Stimulated activated CD8-positive, alpha-beta memory T cell treated with anti-CD3 and anti-CD28 coated beads, Interleukin-2, amount 100 ng/mL, for 48 hours (primary cell): ENCODE measurements at regions not wholly inside any gene's neighbourhood (a gene's known extent, or its start where the extent isn't known, plus 50 kb on each side); places are given as distances from the start of the nearest gene placed in this dataset.
"Not testable (repeated sequence)": the region's sequence is repeated elsewhere in the genome, so short reads cannot be mapped to it uniquely, and the experiment has no call there.

Experiments used
- DNase-seq, 2 donors: peaks; one replicate each; pipeline ENCODE4 v3.0.0-alpha.2; 2020; ENCODE audit warnings: low read depth in 2 of 2

DNA sequence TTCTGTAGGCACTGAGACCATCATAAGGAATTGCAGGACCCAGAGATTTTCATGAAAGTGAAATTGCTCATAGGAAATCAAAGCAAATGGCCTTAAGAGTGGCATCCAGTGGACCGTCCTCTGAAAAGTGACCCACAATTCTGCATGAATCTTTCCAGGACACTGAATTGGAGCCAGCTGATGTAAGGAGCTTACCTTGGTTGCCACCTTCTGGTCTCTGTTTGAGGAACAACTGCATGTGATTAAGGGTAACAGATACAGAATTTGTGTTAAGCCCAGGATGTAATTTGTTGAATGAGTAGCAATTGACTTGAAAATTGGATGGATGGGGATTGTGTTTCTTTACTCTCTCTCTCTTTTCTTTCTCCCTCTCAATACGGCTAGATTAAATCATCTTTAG lies 49.9 kb upstream of the GAS1 start:
- no peak for DNase-seq

DNA sequence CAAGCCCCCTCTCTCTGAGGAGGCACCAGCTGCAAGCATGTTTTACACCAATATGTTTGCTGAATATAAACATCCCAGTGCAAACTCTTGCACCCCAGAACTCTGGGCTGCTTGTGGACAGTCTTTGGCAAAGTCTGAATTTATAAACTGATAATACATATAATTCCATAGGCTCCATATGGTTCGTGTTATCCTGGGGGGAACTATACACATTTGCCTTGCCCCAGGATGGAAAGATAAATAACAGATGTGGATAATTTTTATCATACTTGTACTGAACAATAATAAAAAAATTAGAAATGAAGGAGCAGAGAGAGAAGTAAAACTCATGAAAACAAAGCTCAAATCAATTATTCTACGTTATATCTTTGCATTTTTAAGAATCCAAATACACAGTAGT lies 50.6 kb upstream of the GAS1 start:
- DNase-seq = no peak

DNA sequence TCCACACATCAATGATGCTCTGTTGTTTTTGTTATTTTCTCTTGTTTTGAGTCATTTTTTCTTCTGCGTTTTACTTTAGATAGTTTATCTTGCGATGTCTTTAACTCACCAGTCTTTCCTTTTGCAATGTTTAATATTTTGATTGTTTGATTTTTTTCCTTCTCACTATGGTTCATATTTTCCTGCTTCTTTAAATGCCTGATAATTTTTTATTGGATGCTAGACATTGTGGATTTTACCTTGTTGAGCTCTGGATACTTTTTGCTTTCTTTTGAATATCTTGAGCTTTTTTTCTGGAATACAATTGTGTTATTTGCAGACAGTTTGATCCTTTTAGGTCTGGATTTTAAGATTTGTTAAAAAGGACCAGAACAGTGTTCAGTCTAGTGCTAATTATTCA lies 55.2 kb upstream of the GAS1 start:
- DNase-seq = no peak

DNA sequence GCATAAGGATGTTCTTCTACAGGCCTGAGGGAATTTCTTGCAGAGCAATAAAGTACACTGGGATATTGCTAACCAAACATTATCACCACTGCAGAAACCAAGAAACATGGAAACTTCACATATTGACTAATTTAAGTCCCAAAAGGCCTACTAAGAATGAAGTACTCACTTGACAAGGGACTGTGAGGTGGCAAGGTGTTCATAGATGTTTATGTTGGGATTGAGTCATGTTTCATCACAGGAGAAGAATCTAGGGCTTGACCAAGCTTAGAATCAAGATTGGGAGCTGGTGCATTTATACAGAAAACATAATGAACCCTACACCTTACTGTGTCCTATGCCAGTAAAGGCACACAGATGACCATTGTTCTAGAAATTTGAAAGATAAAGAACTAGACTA lies 56.7 kb upstream of the GAS1 start:
- no peak for DNase-seq

DNA sequence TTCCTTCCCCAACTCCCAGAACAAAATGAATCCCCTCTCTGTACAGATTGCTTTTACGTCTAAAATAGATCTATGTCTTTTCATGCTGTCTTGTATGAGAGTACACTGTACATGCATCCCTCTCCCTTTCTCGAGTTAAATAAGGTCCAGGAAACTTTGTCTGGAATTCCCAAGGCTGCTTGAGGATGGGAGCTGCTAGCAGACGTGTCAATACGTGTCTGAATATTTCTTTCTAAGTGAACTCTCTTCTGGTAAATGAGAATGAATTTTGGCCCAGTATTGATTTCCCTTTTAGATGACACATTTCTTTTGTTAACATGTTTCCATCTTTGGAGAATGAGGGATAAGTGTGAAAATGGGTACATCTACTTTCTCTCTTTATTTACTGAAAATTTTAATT lies 59.6 kb upstream of the GAS1 start:
- DNase-seq = no peak

DNA sequence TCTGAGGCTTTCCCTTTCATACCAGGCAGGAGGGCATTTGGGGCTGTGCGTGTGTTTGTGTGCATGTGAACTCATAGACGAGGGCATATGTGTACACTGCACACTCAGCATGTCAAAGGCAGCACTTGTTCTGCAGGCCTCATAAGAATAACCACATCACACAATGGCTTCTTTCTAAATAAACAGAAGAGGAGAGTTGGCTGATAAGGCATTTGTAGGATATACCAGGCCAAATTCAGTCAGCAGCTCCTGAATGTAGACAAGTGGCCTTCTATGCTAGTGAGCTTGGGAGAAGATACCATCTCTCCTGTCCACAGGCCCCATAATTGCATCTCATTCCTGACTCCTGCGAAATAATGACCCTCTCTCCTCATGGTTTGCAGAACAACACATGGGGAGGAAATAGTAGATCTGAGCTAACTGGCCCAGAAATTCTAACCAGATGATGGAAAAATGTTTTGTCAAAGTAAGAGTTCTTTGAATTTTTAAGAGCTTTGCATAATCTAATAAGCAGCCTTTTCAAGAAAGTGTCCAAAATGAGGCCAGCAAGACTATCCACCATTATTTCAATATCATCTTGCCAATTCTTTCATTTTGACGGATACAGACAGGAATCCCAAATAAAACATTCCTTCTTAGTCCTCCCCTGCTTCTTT lies 60.5 kb upstream of the GAS1 start:
- no peak for DNase-seq

DNA sequence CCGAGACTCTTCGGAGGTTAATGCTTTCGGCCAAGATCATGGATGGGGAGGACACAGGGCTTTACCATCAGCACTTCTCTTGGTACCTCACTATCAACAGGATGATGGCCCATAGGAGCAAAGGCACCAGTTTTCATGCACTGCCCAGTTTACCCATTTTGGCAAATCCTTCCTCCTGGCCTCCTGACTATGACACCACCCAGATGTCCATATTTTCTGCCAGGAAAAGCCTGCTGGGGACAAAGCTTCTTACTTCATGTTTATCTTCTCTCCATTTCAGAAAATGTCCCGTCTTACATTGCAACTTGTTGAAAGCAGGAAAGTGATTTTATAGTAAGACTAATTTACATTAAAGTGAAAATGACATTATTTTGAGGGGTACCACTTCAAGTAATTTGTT lies 61.4 kb upstream of the GAS1 start:
- DNase-seq = no peak

DNA sequence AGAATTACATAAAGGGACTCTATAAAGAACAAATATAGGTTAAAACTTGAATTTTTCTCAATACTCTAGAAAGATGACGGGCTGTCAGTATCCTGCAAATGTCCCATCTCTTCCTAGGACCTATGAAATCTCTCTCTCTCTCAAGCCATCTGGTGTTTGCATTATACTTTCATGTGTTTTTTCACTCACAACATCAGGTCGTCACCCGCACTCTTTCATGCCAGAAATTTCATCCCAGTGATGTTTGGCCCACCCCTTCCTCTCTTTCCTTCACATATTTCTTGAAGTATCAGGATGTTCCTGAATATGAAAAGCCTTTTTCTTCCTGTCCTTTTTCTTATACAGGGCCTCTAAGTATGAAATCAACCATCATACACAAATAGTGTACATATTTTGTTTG lies 63.3 kb upstream of the GAS1 start:
- DNase-seq = no peak

DNA sequence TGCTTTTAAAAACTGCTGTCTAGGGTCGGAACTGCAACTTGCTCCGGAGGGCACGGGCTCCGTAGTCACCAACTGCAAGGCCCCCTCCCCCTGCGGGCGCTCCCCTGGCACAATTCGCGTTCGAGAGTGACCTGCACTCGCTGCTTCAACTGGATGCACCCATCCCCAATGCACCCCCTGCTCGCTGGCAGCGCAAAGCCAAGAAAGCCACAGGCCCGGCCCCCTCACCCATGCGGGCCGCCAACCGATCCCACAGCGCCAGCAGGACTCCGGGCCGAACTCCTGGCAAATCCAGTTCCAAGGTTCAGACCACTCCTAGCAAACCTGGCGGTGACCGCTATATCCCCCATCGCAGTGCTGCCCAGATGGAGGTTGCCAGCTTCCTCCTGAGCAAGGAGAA lies 64.2 kb upstream of the GAS1 start:
- no peak for DNase-seq

DNA sequence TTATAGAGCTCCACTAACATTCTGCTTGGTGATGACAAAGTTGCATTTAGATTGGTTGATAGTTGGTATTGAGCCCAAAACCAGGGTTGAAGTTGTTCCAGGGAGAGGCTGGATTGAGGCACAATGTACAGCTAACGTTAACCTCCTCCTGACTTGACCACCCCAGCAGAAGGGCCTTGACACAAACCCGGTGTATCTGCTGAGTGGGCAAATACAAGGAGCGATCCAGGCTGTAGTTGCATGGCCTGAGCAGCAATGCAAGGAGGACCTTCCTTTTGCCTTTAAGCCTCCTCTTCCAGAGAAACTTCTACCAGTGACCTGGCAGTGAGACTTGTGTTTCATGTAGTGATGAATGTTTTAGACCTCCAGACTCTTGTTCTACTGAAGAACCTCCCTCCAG lies 66.2 kb upstream of the GAS1 start:
- no peak for DNase-seq

DNA sequence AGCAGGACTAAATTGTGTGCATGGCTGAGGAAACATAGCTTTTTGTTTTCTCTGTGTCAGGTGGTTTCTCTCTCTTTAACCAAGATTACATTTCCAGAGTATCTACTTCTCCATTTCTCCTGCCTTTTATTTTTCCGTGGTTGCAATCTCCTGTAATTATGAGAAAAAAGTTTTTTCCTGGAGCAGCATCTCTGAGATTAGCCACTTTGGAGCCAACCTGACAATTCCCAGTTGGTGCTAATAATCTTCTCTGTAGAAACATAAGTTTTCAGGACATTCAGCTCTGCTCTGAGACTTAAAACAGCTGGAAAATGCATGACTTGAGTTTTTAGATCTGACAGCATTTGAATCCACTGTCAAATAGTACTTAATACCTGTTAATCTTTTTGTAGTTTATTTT lies 67.1 kb upstream of the GAS1 start:
- DNase-seq = no peak

DNA sequence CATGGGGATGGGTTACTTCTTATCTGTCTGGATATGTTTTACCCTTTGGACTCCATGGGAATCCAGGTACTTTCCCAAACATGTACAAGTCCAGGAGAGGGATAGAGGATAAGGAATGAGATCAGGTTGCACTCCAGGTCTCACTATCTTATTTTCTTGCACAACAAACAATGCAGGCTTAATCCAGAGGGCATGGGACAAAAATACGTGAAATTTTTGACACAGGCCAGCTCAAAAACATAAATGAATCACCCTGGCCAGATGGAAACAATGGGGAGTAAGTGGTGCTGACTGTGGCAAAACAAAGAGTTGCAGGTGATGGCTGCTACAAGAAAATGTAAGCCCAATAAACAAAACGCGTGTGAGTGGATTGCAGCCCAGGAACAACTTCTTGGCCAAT lies 69.4 kb upstream of the GAS1 start:
- no peak for DNase-seq

DNA sequence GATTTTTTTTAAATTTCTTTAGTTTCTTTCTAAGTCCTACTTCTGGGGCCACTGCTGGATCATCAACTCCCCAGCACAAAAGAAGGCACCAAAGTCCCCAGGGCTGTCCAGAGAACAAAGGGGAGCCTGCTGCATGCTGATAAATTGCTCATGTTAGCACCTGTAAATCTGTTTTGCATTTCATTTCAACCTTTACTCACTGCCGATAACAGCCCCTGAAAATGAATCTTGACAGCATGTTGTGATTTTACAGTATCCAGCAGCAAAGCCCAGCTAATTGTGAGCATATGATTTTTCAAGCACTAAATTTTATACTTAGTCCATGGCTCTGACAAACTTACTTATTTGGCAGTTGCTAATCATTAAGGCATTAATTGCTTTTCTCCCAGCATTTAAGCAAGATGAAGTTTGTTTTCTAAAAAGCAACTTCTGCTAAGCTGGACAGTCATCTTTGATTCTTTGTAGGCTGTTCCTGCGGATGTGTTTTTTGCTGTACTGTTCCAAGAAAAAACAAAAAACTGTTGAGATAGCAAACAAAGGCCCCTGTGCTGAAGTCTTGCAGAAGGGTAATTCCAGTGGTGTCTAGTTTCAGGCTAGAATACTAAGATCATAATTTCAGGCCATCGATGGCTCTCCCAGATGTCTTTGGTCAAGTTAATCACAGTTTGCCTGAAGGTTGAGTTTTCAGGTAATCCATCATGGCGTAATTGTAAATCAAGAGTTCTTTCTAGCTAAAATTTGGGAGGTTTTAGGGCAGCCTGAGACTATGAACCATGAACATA lies 73.1 kb upstream of the GAS1 start:
- DNase-seq = no peak

DNA sequence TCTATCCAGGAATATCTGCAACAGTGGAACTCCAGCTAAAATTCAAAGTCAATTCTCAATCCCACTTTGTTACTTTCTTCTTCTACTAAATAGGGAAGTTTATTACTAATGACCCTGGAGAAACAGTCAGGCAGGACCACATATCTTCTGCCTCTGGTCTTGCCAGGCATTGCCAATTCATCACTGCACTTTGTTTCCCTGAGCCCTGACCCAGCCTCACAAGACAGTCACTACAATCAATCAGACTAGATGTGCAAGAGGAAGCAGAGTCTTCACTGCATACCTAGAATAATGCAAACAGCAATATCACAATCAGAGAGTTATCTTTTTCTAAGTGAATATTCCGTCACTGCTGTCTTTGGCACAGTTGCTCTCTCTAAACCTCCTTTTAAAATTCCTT lies 74.9 kb upstream of the GAS1 start:
- DNase-seq = no peak

DNA sequence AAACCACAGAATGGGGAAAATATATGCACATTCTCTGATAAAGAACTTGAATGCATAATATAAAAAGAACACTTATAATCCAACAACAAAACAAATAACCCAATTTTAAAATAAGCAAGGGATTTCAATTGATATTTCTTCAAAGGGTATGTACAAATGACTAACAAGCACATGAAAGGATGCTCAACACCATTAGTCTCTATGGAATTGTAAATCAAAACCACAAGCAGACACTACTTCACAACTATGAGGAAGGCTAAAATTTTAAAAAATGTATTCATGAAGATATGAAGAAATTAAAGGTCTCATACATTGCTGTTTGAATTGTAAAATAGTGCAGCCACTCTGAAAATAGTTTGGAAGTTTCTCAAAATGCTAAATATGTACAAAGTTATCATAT lies 78.9 kb upstream of the GAS1 start:
- no peak for DNase-seq

DNA sequence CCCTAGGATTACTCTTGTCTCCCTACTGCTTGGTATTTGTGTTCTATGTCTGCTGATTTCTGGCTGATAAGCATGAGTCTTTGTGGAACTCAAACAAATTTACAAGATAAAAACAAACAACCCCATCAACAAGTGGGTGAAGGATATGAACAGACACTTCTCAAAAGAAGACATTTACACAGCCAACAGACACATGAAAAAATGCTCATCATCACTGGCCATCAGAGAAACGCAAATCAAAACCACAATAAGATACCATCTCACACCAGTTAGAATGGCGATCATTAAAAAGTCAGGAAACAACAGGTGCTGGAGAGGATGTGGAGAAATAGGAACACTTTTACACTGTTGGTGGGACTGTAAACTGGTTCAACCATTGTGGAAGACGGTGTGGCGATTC lies 81.5 kb upstream of the GAS1 start:
- not testable (repeated sequence) for DNase-seq

DNA sequence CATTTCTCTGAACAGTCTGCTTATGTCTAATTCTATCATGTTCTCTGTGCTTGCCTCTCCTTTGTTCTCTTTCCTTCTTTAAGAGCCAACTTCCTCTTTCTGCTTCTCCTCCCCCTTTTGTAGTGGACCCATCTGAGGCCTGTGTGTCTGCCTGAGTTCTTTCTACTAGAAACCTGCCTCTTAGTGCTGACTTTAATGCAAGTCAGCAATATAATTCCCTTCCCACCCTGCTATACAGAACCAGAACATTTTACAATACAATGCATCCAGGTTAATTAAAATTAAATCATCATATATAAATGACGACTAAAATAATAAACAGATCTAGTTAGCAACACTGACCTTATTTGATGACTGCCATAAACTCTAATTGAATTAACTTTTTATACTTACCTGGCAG lies 82.6 kb upstream of the GAS1 start:
- DNase-seq = no peak

DNA sequence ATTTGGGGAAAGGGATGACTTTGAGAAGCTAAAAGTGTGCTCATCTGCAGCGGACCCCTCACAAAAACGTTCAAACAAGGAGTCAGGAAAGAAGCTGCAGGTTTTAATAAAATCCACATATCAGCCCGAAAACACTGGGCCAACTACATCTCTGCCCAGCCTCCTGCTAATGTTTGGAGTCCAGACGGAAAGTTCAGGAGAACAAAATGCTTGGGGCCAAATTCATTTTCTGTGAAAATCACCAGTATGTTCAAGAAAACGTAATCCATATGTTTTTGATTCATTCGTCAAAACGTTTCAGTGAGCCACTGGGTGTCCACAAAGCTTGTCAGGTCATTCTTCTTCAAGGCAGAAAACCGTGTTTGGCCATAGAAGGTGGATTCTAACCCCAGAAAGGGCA lies 87.5 kb upstream of the GAS1 start:
- no peak for DNase-seq

DNA sequence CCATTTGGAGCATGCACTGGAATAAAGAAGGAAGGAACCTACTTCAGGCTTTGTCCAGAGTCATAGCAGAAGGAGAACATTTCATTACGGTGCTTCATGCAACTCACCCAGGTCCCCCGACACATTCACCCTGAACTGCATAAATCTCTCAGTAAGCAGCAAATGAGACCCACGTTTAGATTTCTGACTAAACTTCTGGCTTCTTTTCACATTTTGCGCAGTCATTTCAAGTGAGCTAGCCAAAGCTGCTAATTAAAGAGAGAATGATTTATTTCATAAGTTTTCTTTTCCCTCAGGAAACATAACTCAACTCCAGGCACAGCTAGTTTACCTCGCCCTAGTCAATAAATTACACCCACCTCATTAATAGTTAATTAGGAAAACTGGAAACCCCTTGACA lies 88.6 kb upstream of the GAS1 start:
- no peak for DNase-seq

DNA sequence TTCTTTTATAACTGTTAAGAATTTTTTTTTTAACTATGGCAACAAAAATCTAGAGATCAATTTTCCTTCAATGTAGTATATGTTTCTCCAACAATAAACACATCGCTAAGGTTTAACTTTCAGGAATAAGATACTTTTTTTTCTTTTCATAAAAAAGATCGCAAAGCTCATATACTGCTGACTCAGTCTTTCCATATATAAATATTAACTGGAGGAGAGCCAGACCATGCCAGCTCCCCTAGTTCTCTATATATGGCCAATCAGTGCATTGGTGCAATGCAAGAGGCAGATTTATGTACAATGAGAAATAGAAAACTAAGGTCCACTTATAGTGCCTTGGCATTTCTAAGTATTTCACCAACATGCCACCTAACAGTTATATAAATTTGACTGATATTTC lies 89.2 kb upstream of the GAS1 start:
- DNase-seq = no peak

DNA sequence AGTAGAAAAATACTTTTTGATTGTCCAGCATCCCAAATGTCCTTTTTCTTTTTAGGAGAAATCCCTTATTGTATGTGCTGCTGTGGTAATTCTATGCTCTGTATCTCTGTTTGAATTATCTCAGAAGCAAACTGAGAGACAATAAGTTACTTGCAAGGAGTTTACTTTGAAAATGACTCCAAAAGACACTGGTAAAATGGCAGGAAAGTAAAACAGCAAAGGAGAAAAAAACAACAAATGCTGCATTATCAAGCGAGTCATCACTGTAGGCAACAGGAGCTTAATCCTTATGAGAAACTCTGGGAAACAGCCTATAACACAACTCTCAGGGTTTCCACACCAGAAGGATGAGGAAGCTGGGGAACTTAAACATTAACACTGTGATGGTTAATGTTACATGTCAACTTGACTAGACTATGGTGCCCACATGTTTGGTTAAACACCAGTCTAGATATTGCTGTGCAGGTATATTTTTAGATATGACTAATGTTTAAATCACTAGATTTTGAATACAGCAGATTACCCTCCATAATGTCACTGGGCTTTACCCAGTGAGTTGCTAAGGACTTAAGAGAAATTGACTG lies 92.6 kb upstream of the GAS1 start:
- DNase-seq = no peak

DNA sequence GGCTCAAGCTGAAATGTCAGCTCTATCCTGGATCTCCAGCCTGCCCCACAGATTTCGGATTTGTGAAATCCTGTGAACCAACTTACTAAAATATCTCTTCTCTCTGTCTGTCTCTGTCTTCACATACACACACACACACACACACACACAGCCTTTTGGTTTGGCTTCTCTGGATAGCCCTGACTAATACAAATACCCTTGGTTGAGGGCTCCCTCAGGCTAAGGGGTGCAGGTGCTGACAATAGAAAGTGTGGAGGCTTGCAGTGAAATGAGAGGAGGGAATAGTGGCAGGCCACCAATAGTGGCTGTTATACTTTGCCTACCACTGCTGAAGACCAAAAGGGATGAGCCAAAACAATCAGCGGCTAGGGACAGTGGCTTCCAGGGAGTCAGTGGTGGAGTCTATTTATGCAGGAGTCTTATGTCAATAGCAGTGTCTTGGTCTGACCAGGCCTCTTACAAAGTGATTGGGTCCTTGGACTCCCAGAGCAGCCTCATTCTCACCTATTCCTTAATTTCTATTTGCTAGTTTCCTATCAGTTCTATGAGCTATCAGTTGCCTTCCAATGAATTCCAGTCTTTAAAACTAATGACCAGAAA lies 93.2 kb upstream of the GAS1 start:
- no peak for DNase-seq
